ENCODE measurements at regions not wholly inside any gene's neighbourhood (a gene's known extent, or its start where the extent isn't known, plus 50 kb on each side); places are given as distances from the start of the nearest gene placed in this dataset.

DNA sequence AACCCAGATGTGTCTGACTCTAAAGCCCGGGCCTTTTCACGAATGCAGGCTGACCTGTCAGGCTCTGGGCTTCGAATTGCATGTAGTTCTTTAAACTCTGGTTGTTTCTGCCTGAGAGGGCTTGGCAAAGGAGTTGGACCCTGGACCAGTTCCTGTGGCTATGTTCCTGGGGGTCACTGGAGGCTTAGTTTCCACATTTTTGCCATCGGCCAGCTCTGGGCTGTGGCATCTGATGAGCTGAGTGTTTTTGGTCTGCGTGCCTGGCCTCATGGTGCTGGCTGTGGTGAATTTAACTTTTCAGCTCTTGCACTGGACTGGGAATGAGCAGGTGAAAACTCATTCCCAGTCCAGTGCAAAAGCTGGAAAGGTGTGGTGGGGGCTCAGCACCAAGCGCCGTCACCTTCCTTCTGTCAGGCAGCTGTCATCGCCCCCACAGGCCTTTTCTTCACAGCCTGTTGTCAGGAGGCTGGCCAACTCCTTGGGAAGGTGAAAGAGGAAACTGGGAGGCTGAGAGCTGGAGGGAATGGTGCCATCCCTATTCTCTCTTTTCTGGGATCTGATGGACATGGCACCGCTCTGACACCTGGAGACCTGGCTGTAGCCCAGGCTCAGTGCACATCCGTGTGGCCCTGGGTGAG, 123.6 kb downstream of the ADAMTS15 start:
- TF ChIP-seq REST (IDR thresholded peaks at IDR 0.05; ENCODE audit: insufficient read depth in 1 of 2, low read depth in 2 of 2, low read length in 2 of 2) (no peak), POLR2AphosphoS5 (IDR thresholded peaks at IDR 0.05; ENCODE audit: low read depth, low read length) (no peak), SIN3A (IDR thresholded peaks at IDR 0.05; ENCODE audit: borderline replicate concordance, insufficient read depth, low read length) (no peak)

Measured in PFSK-1 (cell line).